Stimulated activated memory B cell treated with anti-CD40 and anti-IgM and Interleukin-4, amounts not matched to agents 10 μg/mL and 1 μg/mL and 100 μg/mL, for 72 hours (primary cell): ENCODE measurements at regions not wholly inside any gene's neighbourhood (a gene's known extent, or its start where the extent isn't known, plus 50 kb on each side); places are given as distances from the start of the nearest gene placed in this dataset.

Experiments used
- ATAC-seq: fragments of 150-1000 bp; cut with Tn5 transposase; 2 replicates; pipeline ENCODE4 v1.10.0; 2021
- H3K27ac Mint-ChIP-seq: one replicate; pipeline ENCODE4 v1.8.0; 2022; ENCODE audit warnings: mild to moderate bottlenecking, mixed read lengths
- H3K27me3 Mint-ChIP-seq: one replicate; pipeline ENCODE4 v1.8.0; 2022; ENCODE audit warnings: mixed read lengths
- H3K36me3 Mint-ChIP-seq: one replicate; pipeline ENCODE4 v1.8.0; 2022; ENCODE audit warnings: mixed read lengths
- H3K4me1 Mint-ChIP-seq: one replicate; pipeline ENCODE4 v1.8.0; 2022; ENCODE audit warnings: mixed read lengths
- H3K4me3 Mint-ChIP-seq: one replicate; pipeline ENCODE4 v1.8.0; 2022; ENCODE audit warnings: mild to moderate bottlenecking, moderate library complexity, mixed read lengths
- H3K9me3 Mint-ChIP-seq: one replicate; pipeline ENCODE4 v1.8.0; 2022; ENCODE audit warnings: mixed read lengths

DNA sequence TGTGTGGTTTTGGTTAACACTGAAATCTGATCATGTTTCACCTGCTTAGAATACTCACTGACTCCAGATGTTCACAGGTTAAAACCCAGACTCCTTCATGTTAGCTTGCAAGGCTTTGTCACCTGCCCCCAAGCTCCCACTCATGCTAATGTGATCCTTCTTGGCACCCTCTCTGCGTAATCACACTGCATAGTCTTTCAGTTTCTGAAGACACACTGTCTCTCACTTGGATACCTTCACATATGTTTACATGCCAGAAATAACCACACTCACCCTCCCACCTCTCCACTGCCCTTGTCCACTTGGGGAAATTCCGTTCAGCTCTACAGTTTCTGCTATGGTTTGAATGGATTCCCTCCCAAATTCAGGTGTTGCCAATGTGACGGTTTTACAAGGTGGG lies 234.7 kb upstream of the SASH1 start:
- no peak for ATAC-seq
- H3K36me3 Mint-ChIP-seq: no peaks in the 10 kb centered on the region
- peaks cover 11% of the 10 kb centered on the region for H3K27me3 Mint-ChIP-seq
- no peak overlapping the region for H3K27ac Mint-ChIP-seq
- H3K4me1 Mint-ChIP-seq: no peaks in the 10 kb centered on the region
- H3K4me3 Mint-ChIP-seq: no peak overlapping the region
- H3K9me3 Mint-ChIP-seq: peaks cover 3% of the 10 kb centered on the region

DNA sequence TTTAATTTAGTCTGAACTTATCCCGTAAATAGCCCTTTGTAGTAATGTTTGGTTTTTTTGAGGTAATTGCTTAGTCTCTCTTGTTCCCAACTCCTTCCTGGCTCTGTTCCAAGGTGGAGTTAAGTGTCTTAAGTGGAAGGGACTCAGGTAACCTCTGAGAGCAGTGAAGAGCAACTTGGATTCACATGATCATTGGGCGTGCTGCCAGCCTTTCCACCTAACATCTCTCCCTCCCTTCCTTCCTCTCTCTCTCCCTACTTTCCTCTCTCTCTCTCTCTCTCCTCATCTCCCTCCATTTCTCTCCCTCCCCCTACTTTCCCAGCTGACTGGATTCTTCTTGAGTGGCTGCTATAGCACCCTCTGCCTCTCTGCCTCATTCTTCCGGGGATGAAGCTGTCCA lies 232.9 kb upstream of the SASH1 start:
- no peak overlapping the region for H3K4me3 Mint-ChIP-seq
- H3K4me1 Mint-ChIP-seq: no peaks in the 10 kb centered on the region
- peaks cover 11% of the 10 kb centered on the region for H3K27me3 Mint-ChIP-seq
- H3K27ac Mint-ChIP-seq: no peak overlapping the region
- no peaks in the 10 kb centered on the region for H3K36me3 Mint-ChIP-seq
- ATAC-seq: no peak
- H3K9me3 Mint-ChIP-seq: peaks cover 3% of the 10 kb centered on the region

DNA sequence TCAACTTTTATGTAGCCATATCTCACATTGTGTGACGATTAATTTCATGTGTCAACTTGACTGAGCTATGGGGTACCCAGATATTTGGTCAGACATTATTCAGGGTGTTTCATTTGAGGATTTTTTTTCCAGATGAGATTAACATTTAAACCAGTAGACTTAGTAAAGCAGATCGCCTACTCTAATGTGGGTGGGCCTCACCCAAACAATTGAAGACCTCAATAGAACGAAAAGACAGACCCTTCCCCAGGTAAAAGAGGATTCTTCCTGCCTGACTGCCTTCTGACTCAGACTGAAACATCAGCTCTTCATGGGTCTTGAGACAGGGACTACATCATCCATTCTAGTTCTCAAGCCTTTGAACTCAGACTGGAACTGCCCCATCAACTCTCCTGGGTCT lies 231.7 kb upstream of the SASH1 start:
- Mint-ChIP-seq H3K27me3 (peaks cover 11% of the 10 kb centered on the region), H3K27ac (no peak overlapping the region), H3K9me3 (peaks cover 3% of the 10 kb centered on the region), H3K4me3 (no peak overlapping the region), H3K36me3 (no peaks in the 10 kb centered on the region), H3K4me1 (no peaks in the 10 kb centered on the region)
- ATAC-seq: no peak

DNA sequence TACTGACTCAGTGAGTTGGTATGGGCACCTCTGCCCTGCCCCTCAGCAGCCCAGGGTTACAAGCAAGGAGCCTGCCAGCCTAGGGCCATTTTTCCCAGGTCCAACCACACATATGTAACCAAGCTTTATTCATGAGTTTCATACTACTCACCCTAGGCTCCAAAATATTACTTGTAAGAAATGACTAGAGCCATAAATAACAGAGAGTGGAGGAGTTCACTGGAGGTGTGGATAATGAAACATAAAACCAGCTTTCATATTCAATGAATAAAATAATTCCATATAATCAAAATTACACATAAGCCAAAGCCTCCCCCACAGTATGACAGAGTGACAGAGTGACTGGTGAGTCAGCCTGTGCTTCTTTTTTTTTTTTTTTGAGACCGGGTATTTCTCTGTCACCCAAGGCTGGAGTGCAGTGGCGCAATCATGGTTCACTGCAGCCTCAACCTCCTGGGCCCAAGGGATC lies 229.8 kb upstream of the SASH1 start:
- Mint-ChIP-seq H3K4me1 (no peaks in the 10 kb centered on the region), H3K9me3 (peaks cover 3% of the 10 kb centered on the region), H3K27ac (no peak overlapping the region), H3K27me3 (peaks cover 11% of the 10 kb centered on the region), H3K4me3 (no peak overlapping the region), H3K36me3 (no peaks in the 10 kb centered on the region)
- ATAC-seq: no peak

DNA sequence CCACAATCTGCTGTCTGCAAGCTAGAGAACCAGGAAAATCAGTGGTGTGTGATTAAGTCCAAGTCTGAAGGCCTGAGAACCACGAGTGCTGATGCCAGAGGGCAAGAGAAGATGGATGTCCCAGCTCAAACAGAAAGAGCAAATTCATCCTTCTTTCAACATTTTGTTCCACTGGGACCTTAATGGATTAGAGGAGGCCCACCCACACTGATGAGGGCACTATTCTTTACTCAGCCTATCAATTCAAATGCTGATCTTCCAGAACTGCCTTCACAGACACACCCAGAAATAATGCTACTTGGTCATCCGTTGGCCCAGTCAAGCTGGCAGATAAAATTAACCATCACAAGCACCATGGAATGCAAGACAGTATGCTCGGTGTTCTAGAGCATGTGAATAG lies 226.6 kb upstream of the SASH1 start:
- no peaks in the 10 kb centered on the region for H3K27me3 Mint-ChIP-seq
- no peak overlapping the region for H3K27ac Mint-ChIP-seq
- no peaks in the 10 kb centered on the region for H3K4me1 Mint-ChIP-seq
- H3K36me3 Mint-ChIP-seq: no peaks in the 10 kb centered on the region
- no peak for ATAC-seq
- no peaks in the 10 kb centered on the region for H3K9me3 Mint-ChIP-seq
- H3K4me3 Mint-ChIP-seq: no peak overlapping the region

DNA sequence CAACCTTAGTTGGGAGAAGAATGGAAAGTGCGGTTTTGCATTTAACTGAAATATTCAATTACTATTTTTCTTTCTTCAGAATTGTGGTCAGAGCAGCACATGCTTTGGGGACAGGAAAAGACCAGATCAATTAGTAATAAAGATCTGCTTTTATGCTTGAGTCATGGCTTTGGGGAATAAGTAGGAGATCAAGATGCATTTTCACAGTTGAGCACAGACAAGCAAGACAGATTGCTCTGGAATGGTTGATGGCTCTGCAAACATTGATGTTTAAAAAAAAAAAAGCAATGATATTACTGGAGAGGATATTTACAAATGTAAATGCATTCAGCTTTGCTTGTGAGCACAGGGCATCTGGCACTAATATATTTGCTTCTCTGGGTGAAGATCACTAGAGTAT lies 224.4 kb upstream of the SASH1 start:
- Mint-ChIP-seq H3K36me3 (no peaks in the 10 kb centered on the region), H3K27me3 (no peaks in the 10 kb centered on the region), H3K4me1 (no peaks in the 10 kb centered on the region), H3K4me3 (no peak overlapping the region), H3K27ac (no peak overlapping the region), H3K9me3 (no peaks in the 10 kb centered on the region)
- no peak for ATAC-seq

DNA sequence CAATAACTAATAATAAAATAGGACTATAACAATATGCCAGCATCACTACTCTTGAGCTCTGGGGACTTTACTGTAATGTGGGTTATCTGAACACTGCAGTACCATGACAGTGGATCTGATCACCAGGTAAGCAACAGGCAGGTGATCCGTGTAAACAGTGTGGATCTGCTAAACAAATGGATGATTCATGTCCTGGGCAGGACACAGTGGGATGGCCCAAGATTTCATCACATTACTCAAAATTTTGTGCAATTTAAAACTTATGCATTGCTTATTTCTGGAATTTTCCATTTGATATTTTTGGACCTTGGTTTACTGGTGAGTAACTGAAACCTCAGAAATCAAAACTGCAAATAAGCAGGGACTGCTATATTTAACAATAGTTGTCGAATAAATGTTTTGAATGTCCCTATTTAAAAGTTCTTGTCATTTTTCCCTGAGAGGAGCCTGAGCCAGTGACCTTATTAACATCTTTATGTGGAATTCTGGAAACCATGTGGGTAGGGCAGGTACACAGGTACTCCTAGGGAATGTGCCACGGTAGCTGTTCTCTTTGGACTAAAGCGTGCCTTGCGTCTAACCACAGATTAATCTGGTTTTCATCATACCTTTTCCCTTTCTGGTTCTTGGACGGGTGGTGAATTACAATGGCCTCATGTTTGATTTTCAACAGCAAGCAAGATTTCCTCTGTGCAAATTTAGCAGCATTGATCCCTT lies 214.5 kb upstream of the SASH1 start:
- Mint-ChIP-seq H3K36me3 (no peaks in the 10 kb centered on the region), H3K27ac (no peak overlapping the region)

DNA sequence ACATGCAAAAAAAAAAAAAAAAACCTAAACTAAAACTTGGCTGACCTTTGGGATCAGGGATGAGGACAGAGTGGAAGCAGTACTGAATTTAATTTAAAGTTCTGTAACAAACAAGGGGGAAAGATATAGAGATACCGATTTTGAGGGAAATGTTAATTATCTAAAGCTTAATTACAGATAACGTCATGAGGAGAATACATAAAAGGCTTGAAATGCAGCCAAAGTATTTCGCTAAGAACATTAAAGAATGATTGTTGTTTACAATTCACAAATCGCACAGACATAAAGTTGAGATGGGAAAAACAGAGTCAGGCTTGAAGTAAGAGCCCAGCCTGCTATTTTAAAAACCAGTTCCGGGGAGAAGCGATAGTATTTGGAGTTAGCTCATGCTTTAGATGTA lies 208.0 kb upstream of the SASH1 start:
- peaks cover 31% of the 10 kb centered on the region for H3K27me3 Mint-ChIP-seq
- H3K36me3 Mint-ChIP-seq: no peaks in the 10 kb centered on the region
- no peaks in the 10 kb centered on the region for H3K4me1 Mint-ChIP-seq
- H3K9me3 Mint-ChIP-seq: no peaks in the 10 kb centered on the region
- H3K4me3 Mint-ChIP-seq: no peak overlapping the region
- no peak for ATAC-seq
- H3K27ac Mint-ChIP-seq: no peak overlapping the region

More for the DNA sequence above, 214.5 kb upstream of the SASH1 start:
- H3K4me1 Mint-ChIP-seq: no peaks in the 10 kb centered on the region
- no peaks in the 10 kb centered on the region for H3K9me3 Mint-ChIP-seq
- no peak for ATAC-seq
- H3K27me3 Mint-ChIP-seq: peaks cover 13% of the 10 kb centered on the region
- no peak overlapping the region for H3K4me3 Mint-ChIP-seq

DNA sequence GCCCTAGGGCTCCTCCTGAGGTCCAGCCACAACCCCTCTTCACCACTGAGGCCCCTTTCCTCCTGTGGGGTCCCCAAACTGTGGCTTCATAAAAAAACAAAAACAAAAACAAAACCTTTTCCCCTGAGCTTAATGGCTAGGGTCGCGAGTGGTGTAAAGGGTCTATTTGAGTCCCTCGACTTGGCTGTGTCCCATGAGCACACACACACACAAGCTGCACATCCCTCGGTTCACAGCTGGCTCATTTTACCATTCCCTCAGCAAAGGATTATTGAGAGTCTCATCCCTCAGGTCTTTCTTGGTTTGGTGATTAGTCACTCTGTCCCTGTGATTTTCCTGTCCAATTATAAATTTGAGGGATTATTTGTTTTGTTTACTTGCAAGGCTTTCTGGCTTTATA lies 206.1 kb upstream of the SASH1 start:
- H3K36me3 Mint-ChIP-seq: no peaks in the 10 kb centered on the region
- no peak overlapping the region for H3K27ac Mint-ChIP-seq
- peaks cover 2% of the 10 kb centered on the region for H3K9me3 Mint-ChIP-seq
- H3K27me3 Mint-ChIP-seq: peaks cover 25% of the 10 kb centered on the region
- H3K4me1 Mint-ChIP-seq: no peaks in the 10 kb centered on the region
- ATAC-seq: no peak
- no peak overlapping the region for H3K4me3 Mint-ChIP-seq

DNA sequence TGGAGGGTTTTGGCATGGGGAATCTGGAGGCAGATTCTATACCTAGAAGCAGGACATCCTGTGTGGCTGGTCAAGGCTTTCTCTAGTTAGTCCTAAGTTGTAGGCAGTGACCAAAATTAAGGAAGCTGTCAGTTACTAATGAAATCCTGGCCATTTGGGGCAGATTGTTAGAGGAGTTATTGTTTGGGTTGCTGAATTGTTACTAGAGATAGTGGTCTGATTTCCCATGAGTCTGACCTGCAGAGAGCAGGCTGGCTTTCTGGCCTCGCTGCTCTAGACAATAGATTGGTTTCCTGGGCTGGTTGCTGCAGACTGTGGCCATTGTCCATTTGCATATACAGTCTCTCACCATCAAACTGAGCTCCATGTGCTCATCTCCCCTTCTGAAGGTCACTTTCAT lies 205.0 kb upstream of the SASH1 start:
- Mint-ChIP-seq H3K4me1 (no peaks in the 10 kb centered on the region), H3K27me3 (peaks cover 35% of the 10 kb centered on the region), H3K36me3 (no peaks in the 10 kb centered on the region), H3K9me3 (peaks cover 2% of the 10 kb centered on the region), H3K27ac (no peak overlapping the region), H3K4me3 (no peak overlapping the region)
- no peak for ATAC-seq

DNA sequence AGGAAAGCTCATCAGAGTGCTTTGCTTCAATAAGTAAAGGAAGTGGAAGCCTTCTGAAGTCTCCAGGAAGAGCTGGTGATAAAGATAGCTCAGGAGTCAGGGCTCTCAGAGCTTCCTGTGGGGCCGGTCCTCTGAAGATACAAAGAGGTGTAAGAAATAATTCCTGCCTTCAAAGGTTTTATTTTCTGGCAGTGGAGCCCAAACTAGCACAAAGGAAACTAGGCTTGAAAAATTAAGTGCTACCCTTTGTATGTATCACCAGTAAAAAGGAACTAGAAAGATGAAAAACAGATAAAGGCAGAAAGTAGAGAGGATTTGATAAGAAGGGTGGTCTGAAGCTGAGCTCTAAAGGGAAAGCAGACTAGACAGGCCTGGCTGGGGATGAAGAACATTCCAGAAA lies 204.1 kb upstream of the SASH1 start:
- ATAC-seq: no peak
- Mint-ChIP-seq H3K4me1 (no peaks in the 10 kb centered on the region), H3K4me3 (no peak overlapping the region), H3K27me3 (peaks cover 44% of the 10 kb centered on the region), H3K27ac (no peak overlapping the region), H3K36me3 (no peaks in the 10 kb centered on the region), H3K9me3 (peaks cover 2% of the 10 kb centered on the region)

DNA sequence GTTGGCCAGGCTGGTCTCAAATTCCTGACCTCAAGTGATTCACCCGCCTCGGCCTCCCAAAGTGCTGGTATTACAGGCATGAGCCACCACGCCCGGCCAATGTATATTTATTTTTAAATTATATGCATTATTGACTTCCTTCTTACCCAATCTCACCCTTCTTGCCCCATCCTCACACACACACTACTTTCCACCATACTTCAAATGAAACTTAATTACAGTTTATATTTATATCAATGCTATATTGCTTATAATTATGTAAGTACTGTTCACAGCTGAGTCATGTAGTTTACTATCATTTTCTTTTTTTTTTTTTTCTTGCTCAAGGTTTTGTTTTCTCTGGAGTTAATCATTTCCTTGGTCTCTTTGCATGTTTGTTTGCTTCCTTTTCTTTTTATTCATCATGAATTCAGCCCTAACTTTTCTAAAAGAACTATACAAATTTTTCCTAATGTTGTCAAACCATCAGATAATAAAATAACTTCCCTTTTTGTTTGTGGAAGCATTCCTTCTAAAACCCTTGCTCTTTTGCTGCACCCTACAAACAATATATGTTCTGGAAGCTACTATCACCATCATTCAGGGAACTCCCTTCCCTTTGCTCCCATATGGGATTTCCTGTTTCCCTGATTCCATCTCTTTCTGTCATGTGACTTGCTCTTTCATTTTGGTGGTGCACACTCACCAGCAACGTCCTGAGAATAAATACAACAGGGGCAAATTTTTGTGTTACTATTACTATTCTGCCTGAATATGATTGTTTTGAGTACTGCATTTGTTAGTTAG lies 201.7 kb upstream of the SASH1 start:
- peaks cover 34% of the 10 kb centered on the region for H3K27me3 Mint-ChIP-seq
- no peak for ATAC-seq
- H3K4me1 Mint-ChIP-seq: no peaks in the 10 kb centered on the region
- H3K36me3 Mint-ChIP-seq: no peaks in the 10 kb centered on the region
- no peak overlapping the region for H3K4me3 Mint-ChIP-seq
- no peak overlapping the region for H3K27ac Mint-ChIP-seq
- H3K9me3 Mint-ChIP-seq: peaks cover 2% of the 10 kb centered on the region

DNA sequence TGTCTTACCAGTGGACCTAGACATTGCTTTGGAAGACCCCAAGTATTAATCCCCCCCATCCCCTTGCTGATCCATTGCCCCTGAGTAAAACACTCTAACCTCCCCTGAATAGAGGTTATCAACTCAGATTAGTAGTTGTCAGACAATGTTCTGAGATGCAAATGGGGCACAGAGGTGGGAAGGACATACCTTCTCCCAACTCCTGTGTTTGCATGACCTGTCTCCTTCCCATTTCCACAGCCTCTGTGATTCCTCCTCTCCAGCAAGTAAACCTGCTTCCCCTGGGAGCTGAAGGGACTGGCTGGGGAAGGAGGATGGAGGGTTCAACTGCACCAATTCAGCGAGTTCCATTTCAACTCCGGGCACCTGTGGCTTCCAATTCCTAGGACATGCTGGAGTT lies 199.8 kb upstream of the SASH1 start:
- Mint-ChIP-seq H3K36me3 (no peaks in the 10 kb centered on the region), H3K9me3 (peaks cover 2% of the 10 kb centered on the region), H3K27ac (no peak overlapping the region), H3K4me1 (peaks cover 7% of the 10 kb centered on the region), H3K27me3 (peaks cover 34% of the 10 kb centered on the region), H3K4me3 (no peak overlapping the region)
- no peak for ATAC-seq

DNA sequence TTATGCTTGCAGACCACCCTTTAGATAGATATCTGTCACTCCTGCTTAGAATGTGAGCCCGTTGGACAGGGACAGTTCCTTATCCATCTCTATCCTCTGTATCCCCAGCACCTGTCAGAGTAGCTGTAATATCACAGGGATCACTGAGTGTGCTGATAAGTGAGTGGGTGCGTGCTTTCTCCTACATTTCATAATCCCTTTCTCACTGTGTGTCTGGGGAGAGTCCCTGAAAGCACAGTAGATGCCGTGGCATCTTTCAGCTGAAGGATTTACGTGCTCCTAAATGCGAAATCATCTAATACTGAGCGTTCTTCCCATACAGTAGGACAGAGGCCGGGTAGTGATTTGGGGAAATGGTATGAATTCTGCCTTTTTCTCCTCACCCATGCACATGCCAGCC lies 198.9 kb upstream of the SASH1 start:
- Mint-ChIP-seq H3K36me3 (no peaks in the 10 kb centered on the region), H3K4me1 (peaks cover 7% of the 10 kb centered on the region), H3K9me3 (peaks cover 2% of the 10 kb centered on the region), H3K4me3 (no peak overlapping the region), H3K27me3 (peaks cover 34% of the 10 kb centered on the region), H3K27ac (no peak overlapping the region)
- no peak for ATAC-seq

DNA sequence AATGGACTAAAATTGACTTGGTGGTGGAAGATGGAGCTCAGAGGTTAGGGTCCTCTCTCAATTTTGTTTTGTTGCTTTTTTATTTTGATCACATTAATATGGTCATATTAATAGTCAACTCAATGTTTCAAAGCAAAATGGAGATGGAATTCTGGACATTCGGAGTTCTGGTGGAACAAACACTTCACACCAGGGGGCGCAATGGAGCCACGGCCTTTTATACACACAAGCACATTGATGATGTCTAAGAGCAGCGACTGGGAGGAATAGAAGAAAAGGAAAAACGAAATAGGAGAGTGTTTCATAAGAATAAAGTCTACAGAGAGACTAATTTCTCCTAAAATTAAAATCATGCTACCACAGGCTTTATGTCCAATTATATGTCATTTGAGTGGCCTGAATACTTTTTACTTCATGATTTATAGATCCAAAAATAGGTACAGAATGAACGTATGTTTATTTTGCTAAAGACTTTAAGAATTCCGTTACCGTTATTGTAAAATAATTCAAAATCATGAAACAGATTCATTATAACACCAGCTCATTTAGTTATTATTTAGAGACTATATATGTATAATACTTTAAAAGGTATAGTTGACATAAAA lies 197.6 kb upstream of the SASH1 start:
- no peak overlapping the region for H3K27ac Mint-ChIP-seq
- peaks cover 7% of the 10 kb centered on the region for H3K4me1 Mint-ChIP-seq
- H3K4me3 Mint-ChIP-seq: no peak overlapping the region
- H3K27me3 Mint-ChIP-seq: peaks cover 34% of the 10 kb centered on the region
- peaks cover 2% of the 10 kb centered on the region for H3K9me3 Mint-ChIP-seq
- no peaks in the 10 kb centered on the region for H3K36me3 Mint-ChIP-seq
- no peak for ATAC-seq
